Ovary (tissue), 3 donors: ENCODE measurements at regions not wholly inside any gene's neighbourhood (a gene's known extent, or its start where the extent isn't known, plus 50 kb on each side); places are given as distances from the start of the nearest gene placed in this dataset.
"Not testable (repeated sequence)": the region's sequence is repeated elsewhere in the genome, so short reads cannot be mapped to it uniquely, and the experiment has no call there.

Source experiments
- POLR2A ChIP-seq: fragments of 450-650 bp; IDR thresholded peaks from one replicate; pipeline ENCODE4 v1.6.1; 2017; ENCODE audit warnings: antibody characterized with exemption, mild to moderate bottlenecking, moderate library complexity
- TF ChIP-seq, protein P1 (sequence below), 3 donors: fragments of 450-650 bp in 2 of 3; fragments of 200-600 bp in 1 of 3; IDR thresholded peaks; one replicate each; pipeline versions ENCODE4 v1.5.1 to v1.8.0; 2016 to 2022; ENCODE audit warnings: antibody characterized with exemption in 3 of 3, mild to moderate bottlenecking in 1 of 3
- donor health status: DM: no; HTN: no; CAD: no.

DNA sequence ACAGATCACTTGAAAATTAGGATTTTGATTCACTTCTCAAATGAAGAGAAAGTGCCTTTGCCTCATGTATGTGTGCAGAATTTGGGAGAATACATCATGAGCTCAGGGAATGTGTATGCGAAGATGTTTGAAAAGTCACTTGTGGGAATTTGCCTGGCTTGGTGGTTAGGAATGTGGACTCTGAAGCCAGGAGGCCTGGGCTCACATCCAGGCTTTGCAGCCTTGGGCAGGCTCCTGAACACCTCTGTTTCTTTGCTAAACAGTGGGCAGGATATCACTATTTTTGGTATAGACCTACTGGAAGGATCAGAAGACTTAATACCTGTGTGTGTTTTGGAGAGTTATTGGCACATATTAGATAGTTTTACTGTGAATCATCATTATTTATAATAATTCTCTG, 295.0 kb upstream of the PLGLB2 start:
- TF ChIP-seq, protein P1, sequence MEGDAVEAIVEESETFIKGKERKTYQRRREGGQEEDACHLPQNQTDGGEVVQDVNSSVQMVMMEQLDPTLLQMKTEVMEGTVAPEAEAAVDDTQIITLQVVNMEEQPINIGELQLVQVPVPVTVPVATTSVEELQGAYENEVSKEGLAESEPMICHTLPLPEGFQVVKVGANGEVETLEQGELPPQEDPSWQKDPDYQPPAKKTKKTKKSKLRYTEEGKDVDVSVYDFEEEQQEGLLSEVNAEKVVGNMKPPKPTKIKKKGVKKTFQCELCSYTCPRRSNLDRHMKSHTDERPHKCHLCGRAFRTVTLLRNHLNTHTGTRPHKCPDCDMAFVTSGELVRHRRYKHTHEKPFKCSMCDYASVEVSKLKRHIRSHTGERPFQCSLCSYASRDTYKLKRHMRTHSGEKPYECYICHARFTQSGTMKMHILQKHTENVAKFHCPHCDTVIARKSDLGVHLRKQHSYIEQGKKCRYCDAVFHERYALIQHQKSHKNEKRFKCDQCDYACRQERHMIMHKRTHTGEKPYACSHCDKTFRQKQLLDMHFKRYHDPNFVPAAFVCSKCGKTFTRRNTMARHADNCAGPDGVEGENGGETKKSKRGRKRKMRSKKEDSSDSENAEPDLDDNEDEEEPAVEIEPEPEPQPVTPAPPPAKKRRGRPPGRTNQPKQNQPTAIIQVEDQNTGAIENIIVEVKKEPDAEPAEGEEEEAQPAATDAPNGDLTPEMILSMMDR (IDR thresholded peaks at IDR 0.05): not testable (repeated sequence)
- TF ChIP-seq POLR2A: not testable (repeated sequence)
